ENCODE measurements at regions not wholly inside any gene's neighbourhood (a gene's known extent, or its start where the extent isn't known, plus 50 kb on each side); places are given as distances from the start of the nearest gene placed in this dataset.

DNA sequence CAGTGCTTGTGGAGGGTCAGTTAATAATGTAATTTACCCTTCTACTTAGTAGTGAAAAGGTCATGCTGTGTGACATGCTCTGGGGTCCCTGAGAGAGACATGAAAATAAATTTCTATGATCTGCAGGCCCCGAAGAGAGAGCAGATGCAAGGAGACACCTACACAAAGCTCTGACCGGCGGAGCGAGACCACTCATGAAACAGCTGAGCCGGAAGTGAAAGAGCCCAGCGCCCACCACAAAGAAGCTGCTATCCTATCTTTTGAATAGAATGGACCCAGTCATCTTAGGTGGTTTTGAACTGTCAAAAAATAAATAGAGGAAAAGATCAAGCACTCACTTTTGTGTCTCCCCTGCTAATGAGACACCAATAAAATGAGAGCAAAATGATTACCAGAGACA is 190.0 kb downstream of the MED10 start:
- no peaks in the 10 kb centered on the region for H3K9me3 ChIP-seq (ENCODE audit: control insufficient read depth, low read depth, low read length)
- no peak for DNase-seq (ENCODE audit: low read depth, low spot score)
- H3K9ac ChIP-seq (ENCODE audit: control insufficient read depth, extremely low read depth, insufficient read depth, low read length), result no peak overlapping the region
- no peak overlapping the region for H3K27ac ChIP-seq (ENCODE audit: control insufficient read depth, insufficient read depth, low read length)
- no peak overlapping the region for H2AFZ ChIP-seq (ENCODE audit: control insufficient read depth, low read length)
- no peaks in the 10 kb centered on the region for H4K20me1 ChIP-seq (ENCODE audit: control insufficient read depth, extremely low read depth, insufficient read depth, low read length)
- H3K36me3 ChIP-seq (ENCODE audit: control insufficient read depth in 2 of 2, extremely low read depth in 1 of 2, insufficient read depth in 2 of 2, low read length in 2 of 2), result no peaks in the 10 kb centered on the region
- no peak overlapping the region for H3K4me2 ChIP-seq (ENCODE audit: control insufficient read depth, extremely low read depth, insufficient read depth, low read depth, low read length)
- dilution Hi-C loops (cut with MboI; ENCODE audit: extremely low pct_ligation_motif_present, low sequenced_read_pairs), result no loop called here
- no peaks in the 10 kb centered on the region for H3K27me3 ChIP-seq (ENCODE audit: control insufficient read depth, extremely low read depth, insufficient read depth, low read length)
- H3K9me1 ChIP-seq (ENCODE audit: control insufficient read depth, extremely low read depth, insufficient read depth, low read length), result no peaks in the 10 kb centered on the region
- H3K79me2 ChIP-seq (ENCODE audit: control insufficient read depth, insufficient read depth, low read length), result no peaks in the 10 kb centered on the region
- no peak for FAIRE-seq
- no peaks in the 10 kb centered on the region for H3K4me1 ChIP-seq (ENCODE audit: control insufficient read depth, extremely low read depth, insufficient read depth, low read length)
- TF ChIP-seq, protein P1, sequence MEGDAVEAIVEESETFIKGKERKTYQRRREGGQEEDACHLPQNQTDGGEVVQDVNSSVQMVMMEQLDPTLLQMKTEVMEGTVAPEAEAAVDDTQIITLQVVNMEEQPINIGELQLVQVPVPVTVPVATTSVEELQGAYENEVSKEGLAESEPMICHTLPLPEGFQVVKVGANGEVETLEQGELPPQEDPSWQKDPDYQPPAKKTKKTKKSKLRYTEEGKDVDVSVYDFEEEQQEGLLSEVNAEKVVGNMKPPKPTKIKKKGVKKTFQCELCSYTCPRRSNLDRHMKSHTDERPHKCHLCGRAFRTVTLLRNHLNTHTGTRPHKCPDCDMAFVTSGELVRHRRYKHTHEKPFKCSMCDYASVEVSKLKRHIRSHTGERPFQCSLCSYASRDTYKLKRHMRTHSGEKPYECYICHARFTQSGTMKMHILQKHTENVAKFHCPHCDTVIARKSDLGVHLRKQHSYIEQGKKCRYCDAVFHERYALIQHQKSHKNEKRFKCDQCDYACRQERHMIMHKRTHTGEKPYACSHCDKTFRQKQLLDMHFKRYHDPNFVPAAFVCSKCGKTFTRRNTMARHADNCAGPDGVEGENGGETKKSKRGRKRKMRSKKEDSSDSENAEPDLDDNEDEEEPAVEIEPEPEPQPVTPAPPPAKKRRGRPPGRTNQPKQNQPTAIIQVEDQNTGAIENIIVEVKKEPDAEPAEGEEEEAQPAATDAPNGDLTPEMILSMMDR (optimal IDR thresholded peaks at IDR 0.05 in 1 of 3, IDR thresholded peaks at IDR 0.05 in 1 of 3, conservative IDR thresholded peaks at IDR 0.05 in 1 of 3; ENCODE audit: extremely low read depth in 1 of 3, insufficient read depth in 2 of 3, low read length in 3 of 3), result no peak
- no peak for TF ChIP-seq EZH2 (IDR thresholded peaks at IDR 0.05; ENCODE audit: low read length)
- H3K4me3 ChIP-seq (ENCODE audit: control insufficient read depth in 2 of 3, extremely low read depth in 1 of 3, insufficient read depth in 2 of 3, low read depth in 1 of 3, low read length in 3 of 3), result no peak overlapping the region

DNA sequence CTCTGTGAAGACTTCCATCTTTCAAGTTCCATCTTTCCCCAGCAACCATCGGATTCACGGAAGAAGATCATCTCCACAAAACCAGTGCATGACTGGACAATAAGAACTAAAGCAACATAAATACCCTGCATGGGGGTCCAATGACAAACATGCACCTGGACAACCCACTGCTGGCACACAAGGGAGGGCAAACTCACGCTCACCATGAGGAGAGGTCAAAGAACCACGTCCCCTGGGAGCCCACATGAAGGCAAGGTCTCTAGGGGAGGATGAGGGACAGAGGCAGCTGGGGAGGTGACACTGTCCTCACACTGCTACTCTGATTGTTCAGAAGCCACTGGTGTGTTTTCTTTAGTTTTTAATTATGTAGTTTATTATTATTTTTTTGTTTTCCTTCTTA is 190.8 kb downstream of the MED10 start:
- DNase-seq (ENCODE audit: low read depth, low spot score), result no peak
- no peaks in the 10 kb centered on the region for H4K20me1 ChIP-seq (ENCODE audit: control insufficient read depth, extremely low read depth, insufficient read depth, low read length)

More for the DNA sequence above, 190.8 kb downstream of the MED10 start:
- Histone ChIP-seq H3K79me2 (ENCODE audit: control insufficient read depth, insufficient read depth, low read length) (no peaks in the 10 kb centered on the region), H3K9me1 (ENCODE audit: control insufficient read depth, extremely low read depth, insufficient read depth, low read length) (no peaks in the 10 kb centered on the region), H2AFZ (ENCODE audit: control insufficient read depth, low read length) (no peak overlapping the region), H3K4me2 (ENCODE audit: control insufficient read depth, extremely low read depth, insufficient read depth, low read depth, low read length) (no peak overlapping the region), H3K27ac (ENCODE audit: control insufficient read depth, insufficient read depth, low read length) (no peak overlapping the region), H3K36me3 (ENCODE audit: control insufficient read depth in 2 of 2, extremely low read depth in 1 of 2, insufficient read depth in 2 of 2, low read length in 2 of 2) (no peaks in the 10 kb centered on the region), H3K4me1 (ENCODE audit: control insufficient read depth, extremely low read depth, insufficient read depth, low read length) (no peaks in the 10 kb centered on the region), H3K27me3 (ENCODE audit: control insufficient read depth, extremely low read depth, insufficient read depth, low read length) (no peaks in the 10 kb centered on the region), H3K9ac (ENCODE audit: control insufficient read depth, extremely low read depth, insufficient read depth, low read length) (no peak overlapping the region), H3K4me3 (ENCODE audit: control insufficient read depth in 2 of 3, extremely low read depth in 1 of 3, insufficient read depth in 2 of 3, low read depth in 1 of 3, low read length in 3 of 3) (no peak overlapping the region), H3K9me3 (ENCODE audit: control insufficient read depth, low read depth, low read length) (no peaks in the 10 kb centered on the region)
- TF ChIP-seq EZH2 (IDR thresholded peaks at IDR 0.05; ENCODE audit: low read length), result no peak
- TF ChIP-seq, protein P1 (optimal IDR thresholded peaks at IDR 0.05 in 1 of 3, IDR thresholded peaks at IDR 0.05 in 1 of 3, conservative IDR thresholded peaks at IDR 0.05 in 1 of 3; ENCODE audit: extremely low read depth in 1 of 3, insufficient read depth in 2 of 3, low read length in 3 of 3), result no peak
- dilution Hi-C loops (cut with MboI; ENCODE audit: extremely low pct_ligation_motif_present, low sequenced_read_pairs), result no loop called here
- FAIRE-seq, result no peak

All from keratinocyte (primary cell).